B cell (primary cell): ENCODE measurements at regions not wholly inside any gene's neighbourhood (a gene's known extent, or its start where the extent isn't known, plus 50 kb on each side); places are given as distances from the start of the nearest gene placed in this dataset.

Source experiments
- ATAC-seq: fragments of 200-7000 bp; cut with Tn5 transposase; one replicate; pipeline ENCODE4 v1.10.0; 2021; ENCODE audit warnings: low read depth, mild to moderate bottlenecking, moderate number of reproducible peaks, moderate library complexity
- CTCF ChIA-PET: fragments of 350-600 bp; sonication (Branson Sonifier 250); formaldehyde crosslinking; loops from one replicate; lab custom pipeline; 2021; ENCODE audit warnings: antibody characterized with exemption, inconsistent platforms; lab: Charles Lee
- POLR2A ChIA-PET: fragments of 350-600 bp; sonication (Branson Sonifier 250); formaldehyde crosslinking; loops from one replicate; lab custom pipeline; 2021; ENCODE audit warnings: antibody characterized with exemption; lab: Charles Lee
- DNase-seq: peaks from one replicate; pipeline ENCODE4 v3.0.0; 2013
- H2AFZ ChIP-seq: 2 replicates; pipeline ENCODE4 v1.6.1; 2012; ENCODE audit warnings: mild to moderate bottlenecking, low read depth, low read length; ENCODE audit not compliant: insufficient read depth, poor library complexity, severe bottlenecking
- H3K27ac ChIP-seq, 2 donors: 1 replicate in 1 of 2; 2 replicates in 1 of 2; pipeline ENCODE4 v1.5.1; 2012 to 2013; ENCODE audit warnings: low read length in 2 of 2, mild to moderate bottlenecking in 2 of 2, moderate library complexity in 1 of 2
- H3K27me3 ChIP-seq, 4 experiments: fragments of 200-600 bp in 1 of 4; sonication (generic) in 1 of 4; replicated peaks in 1 of 4; 1 replicate in 2 of 4; 2 replicates in 2 of 4; pipeline versions ENCODE4 v1.6.1 to v1.7.0; 2013 to 2016; ENCODE audit warnings: low read length in 3 of 4, mild to moderate bottlenecking in 2 of 4, mixed read lengths in 1 of 4, moderate library complexity in 1 of 4; ENCODE audit not compliant: insufficient read depth in 4 of 4, control insufficient read depth in 3 of 4; ENCODE audit errors: control extremely low read depth in 1 of 4
- H3K36me3 ChIP-seq, 2 experiments: replicated peaks in 1 of 2; 1 replicate in 1 of 2; 2 replicates in 1 of 2; pipeline versions ENCODE4 v1.6.1 to v1.7.1; 2013; ENCODE audit warnings: low read length in 1 of 2; ENCODE audit not compliant: insufficient read depth in 2 of 2, control insufficient read depth in 1 of 2; ENCODE audit errors: control extremely low read depth in 1 of 2, extremely low read depth in 1 of 2
- H3K4me1 ChIP-seq, 2 donors: fragments of 200-600 bp in 1 of 2; sonication (generic) in 1 of 2; 1 replicate in 1 of 2; 2 replicates in 1 of 2; pipeline versions ENCODE4 v1.5.1 to v1.6.1; 2013 to 2017; ENCODE audit warnings: low read length in 2 of 2; ENCODE audit not compliant: control insufficient read depth in 2 of 2, insufficient read depth in 2 of 2
- H3K4me2 ChIP-seq: replicated peaks from 2 replicates; pipeline ENCODE3; 2012; ENCODE audit warnings: mild to moderate bottlenecking, low read depth, low read length; ENCODE audit not compliant: poor library complexity, severe bottlenecking
- H3K4me3 ChIP-seq, 5 experiments: fragments of 200-600 bp in 1 of 5; sonication (generic) in 1 of 5; 1 replicate in 3 of 5; 2 replicates in 2 of 5; pipeline versions ENCODE4 v1.5.1 to v1.7.0; 2011 to 2016; ENCODE audit warnings: low read length in 4 of 5, mild to moderate bottlenecking in 4 of 5, low read depth in 2 of 5, control low read depth in 1 of 5, moderate library complexity in 1 of 5; ENCODE audit not compliant: insufficient read depth in 1 of 5; ENCODE audit errors: control extremely low read depth in 1 of 5, extremely low read depth in 1 of 5
- H3K79me2 ChIP-seq: fragments of 200-600 bp; sonication (generic); one replicate; pipeline ENCODE4 v1.6.0; 2016; ENCODE audit warnings: low read length; ENCODE audit not compliant: control insufficient read depth, insufficient read depth
- H3K9ac ChIP-seq: fragments of 200-600 bp; sonication (generic); 2 replicates; pipeline ENCODE4 v1.6.1; 2017; ENCODE audit warnings: mild to moderate bottlenecking, low read length, moderate library complexity
- H3K9me3 ChIP-seq, 3 donors: one replicate each; pipeline versions ENCODE4 v1.6.1 to v1.7.1; 2013; ENCODE audit warnings: low read length in 2 of 3; ENCODE audit not compliant: control insufficient read depth in 2 of 3, insufficient read depth in 1 of 3; ENCODE audit errors: control extremely low read depth in 1 of 3
- H4K20me1 ChIP-seq: 2 replicates; pipeline ENCODE4 v1.6.0; 2012; ENCODE audit warnings: mild to moderate bottlenecking, low read length; ENCODE audit not compliant: insufficient read depth, control insufficient read depth, poor library complexity, severe bottlenecking
- H3K27ac Mint-ChIP-seq: one replicate; pipeline ENCODE4 v1.8.0; 2021; ENCODE audit warnings: mixed read lengths
- H3K27me3 Mint-ChIP-seq: one replicate; pipeline ENCODE4 v1.8.0; 2021; ENCODE audit warnings: mixed read lengths
- H3K4me1 Mint-ChIP-seq: one replicate; pipeline ENCODE4 v1.8.0; 2021; ENCODE audit warnings: mixed read lengths
- H3K4me3 Mint-ChIP-seq: one replicate; pipeline ENCODE4 v1.8.0; 2021; ENCODE audit warnings: mixed read lengths
- H3K9me3 Mint-ChIP-seq: one replicate; pipeline ENCODE4 v1.8.0; 2022; ENCODE audit warnings: mixed read lengths; ENCODE audit not compliant: insufficient read depth
- CTCF ChIP-seq: fragments of 200-600 bp; IDR thresholded peaks from one replicate; pipeline ENCODE4 v1.8.0; 2022; ENCODE audit warnings: antibody characterized with exemption, mild to moderate bottlenecking
- EZH2 ChIP-seq: IDR thresholded peaks from 2 replicates; pipeline ENCODE4 v1.6.1; 2012; ENCODE audit warnings: borderline replicate concordance, low read depth, mild to moderate bottlenecking, moderate library complexity, low read length; ENCODE audit not compliant: insufficient read depth, poor library complexity, severe bottlenecking
- WGBS: methylation state at CpG from one replicate; pipeline ENCODE4 v1.1.5; 2013; ENCODE audit warnings: missing lambda C conversion rate; ENCODE audit not compliant: insufficient coverage; 5-methylcytosine and 5-hydroxymethylcytosine counted together
- intact Hi-C: fragments of 100-400 bp; cut with micrococcal nuclease; formaldehyde crosslinking; loops from one replicate; pipeline ENCODE4 v1.10.0; 2022

GRCh38 chr11:79956061-79956460, 515.2 kb upstream of the TENM4 start:
- H3K27ac Mint-ChIP-seq, result no peak overlapping the region
- peaks cover 0 to 7% (median 3%) of the 10 kb centered on the region in 3 donors for H3K9me3 ChIP-seq
- H3K4me3 ChIP-seq, result no peak overlapping the region
- ChIA-PET POLR2A (no interaction called here), CTCF (no interaction called here)
- DNase-seq (no peak), ATAC-seq (no peak)
- no peak overlapping the region for H3K4me3 Mint-ChIP-seq
- no peaks in the 10 kb centered on the region for H3K27me3 ChIP-seq
- no peaks in the 10 kb centered on the region for H3K4me1 ChIP-seq
- peaks cover 8% of the 10 kb centered on the region for H3K9me3 Mint-ChIP-seq
- no peaks in the 10 kb centered on the region for H3K27me3 Mint-ChIP-seq
- intact Hi-C loops, result no loop called here
- H2AFZ ChIP-seq, result no peak overlapping the region
- H3K79me2 ChIP-seq, result no peaks in the 10 kb centered on the region
- TF ChIP-seq EZH2 (no peak), CTCF (no peak)
- H3K36me3 ChIP-seq, result no peaks in the 10 kb centered on the region
- H3K27ac ChIP-seq, result no peak overlapping the region
- no peaks in the 10 kb centered on the region for H4K20me1 ChIP-seq
- no peak overlapping the region for H3K4me2 ChIP-seq
- no peaks in the 10 kb centered on the region for H3K4me1 Mint-ChIP-seq
- 76% methylated on average over 2 of the region's 4 CpGs for WGBS
- H3K9ac ChIP-seq, result no peak overlapping the region

GRCh38 chr11:79953629-79954028, 512.8 kb upstream of the TENM4 start:
- TF ChIP-seq EZH2 (no peak), CTCF (no peak)
- Mint-ChIP-seq H3K27me3 (no peaks in the 10 kb centered on the region), H3K4me1 (no peaks in the 10 kb centered on the region), H3K27ac (no peak overlapping the region), H3K9me3 (no peaks in the 10 kb centered on the region), H3K4me3 (no peak overlapping the region)
- Histone ChIP-seq H3K27ac (no peak overlapping the region), H3K4me1 (no peaks in the 10 kb centered on the region), H3K9me3 (peaks cover 0 to 2% (median 0%) of the 10 kb centered on the region in 3 donors), H3K79me2 (no peaks in the 10 kb centered on the region), H3K9ac (no peak overlapping the region), H3K4me2 (no peak overlapping the region), H4K20me1 (no peaks in the 10 kb centered on the region), H2AFZ (no peak overlapping the region), H3K36me3 (no peaks in the 10 kb centered on the region), H3K4me3 (no peak overlapping the region), H3K27me3 (no peaks in the 10 kb centered on the region)
- 100% methylated on average over 1 of the region's 1 CpG for WGBS
- ATAC-seq (no peak), DNase-seq (no peak)
- CTCF ChIA-PET, result no interaction called here
- POLR2A ChIA-PET, result no interaction called here
- intact Hi-C loops, result no loop called here
